ENCODE measurements at regions not wholly inside any gene's neighbourhood (a gene's known extent, or its start where the extent isn't known, plus 50 kb on each side); places are given as distances from the start of the nearest gene placed in this dataset.

- DNase-seq (ENCODE audit: low read depth), result no peak
Observed at GRCh38 chr3:23664459-23664858, 141.3 kb upstream of the UBE2E1 start.

- DNase-seq (ENCODE audit: low read depth), result no peak
Observed at GRCh38 chr3:23665741-23666140, 140.0 kb upstream of the UBE2E1 start.

- DNase-seq (ENCODE audit: low read depth), result no peak
Observed at GRCh38 chr3:23666818-23667217, 138.9 kb upstream of the UBE2E1 start.

GRCh38 chr3:23667536-23668429 is 138.0 kb upstream of the UBE2E1 start:
- DNase-seq (ENCODE audit: low read depth), result no peak

GRCh38 chr3:23668430-23668904 is 137.3 kb upstream of the UBE2E1 start:
- DNase-seq (ENCODE audit: low read depth), result peak; percentile 54

- no peak for DNase-seq (ENCODE audit: low read depth)
Observed at GRCh38 chr3:23669541-23670255, 136.1 kb upstream of the UBE2E1 start.

- DNase-seq (ENCODE audit: low read depth), result no peak
Observed at GRCh38 chr3:23671851-23672589, 133.7 kb upstream of the UBE2E1 start.

- DNase-seq (ENCODE audit: low read depth), result no peak
Observed at GRCh38 chr3:23672628-23673027, 133.1 kb upstream of the UBE2E1 start.

- DNase-seq (ENCODE audit: low read depth), result no peak
Observed at GRCh38 chr3:23675010-23675409, 130.7 kb upstream of the UBE2E1 start.

- no peak for DNase-seq (ENCODE audit: low read depth)
Observed at GRCh38 chr3:23676093-23676492, 129.7 kb upstream of the UBE2E1 start.

GRCh38 chr3:23682646-23683045 is 123.1 kb upstream of the UBE2E1 start:
- DNase-seq (ENCODE audit: low read depth), result no peak

- DNase-seq (ENCODE audit: low read depth), result peak; percentile 100
Observed at GRCh38 chr3:23685541-23686258, 120.1 kb upstream of the UBE2E1 start.

GRCh38 chr3:23686519-23686918 is 119.2 kb upstream of the UBE2E1 start:
- no peak for DNase-seq (ENCODE audit: low read depth)

- no peak for DNase-seq (ENCODE audit: low read depth)
Observed at GRCh38 chr3:23691357-23691895, 114.3 kb upstream of the UBE2E1 start.

- no peak for DNase-seq (ENCODE audit: low read depth)
Observed at GRCh38 chr3:23696842-23697241, 108.9 kb upstream of the UBE2E1 start.

- DNase-seq (ENCODE audit: low read depth), result no peak
Observed at GRCh38 chr3:23697416-23697815, 108.3 kb upstream of the UBE2E1 start.

- no peak for DNase-seq (ENCODE audit: low read depth)
Observed at GRCh38 chr3:23698652-23699313, 107.0 kb upstream of the UBE2E1 start.

GRCh38 chr3:23700616-23701015 is 105.1 kb upstream of the UBE2E1 start:
- no peak for DNase-seq (ENCODE audit: low read depth)

- DNase-seq (ENCODE audit: low read depth), result no peak
Observed at GRCh38 chr3:23701716-23702597, 103.8 kb upstream of the UBE2E1 start.

- no peak for DNase-seq (ENCODE audit: low read depth)
Observed at GRCh38 chr3:23704298-23704697, 101.5 kb upstream of the UBE2E1 start.

Data from stromal cell of bone marrow (primary cell).